Liver (tissue), 3 donors: ENCODE measurements at regions not wholly inside any gene's neighbourhood (a gene's known extent, or its start where the extent isn't known, plus 50 kb on each side); places are given as distances from the start of the nearest gene placed in this dataset.

ENCODE experiments used
- ATF3 ChIP-seq: IDR thresholded peaks from 2 replicates; pipeline ENCODE4 v1.6.1; 2016; ENCODE audit warnings: antibody characterized with exemption
- FOXA1 ChIP-seq: IDR thresholded peaks from 2 replicates; pipeline ENCODE4 v1.6.1; 2016; ENCODE audit warnings: antibody characterized with exemption
- HNF4G ChIP-seq: IDR thresholded peaks from 2 replicates; pipeline ENCODE4 v1.6.1; 2016; ENCODE audit warnings: antibody characterized with exemption
- JUND ChIP-seq, 2 donors: IDR thresholded peaks; 2 replicates each; pipeline ENCODE4 v1.6.1; 2016; ENCODE audit warnings: antibody characterized with exemption in 2 of 2
- MAX ChIP-seq: IDR thresholded peaks from 2 replicates; pipeline ENCODE4 v1.6.1; 2016; ENCODE audit warnings: antibody characterized with exemption
- RAD21 ChIP-seq, 2 donors: IDR thresholded peaks; 2 replicates each; pipeline ENCODE4 v1.6.1; 2016; ENCODE audit warnings: antibody characterized with exemption in 2 of 2, mild to moderate bottlenecking in 2 of 2
- YY1 ChIP-seq: IDR thresholded peaks from 2 replicates; pipeline ENCODE4 v1.6.1; 2016; ENCODE audit warnings: antibody characterized with exemption, mild to moderate bottlenecking
- TF ChIP-seq, protein P1 (sequence below): fragments of 150-350 bp; IDR thresholded peaks from 2 replicates; pipeline ENCODE4 v1.5.1; 2017; ENCODE audit warnings: improper control_type of control experiment, low read depth, low read length; ENCODE audit not compliant: missing input control
- TF ChIP-seq, protein P2 (sequence below): IDR thresholded peaks from 2 replicates; pipeline ENCODE4 v1.6.1; 2016; ENCODE audit warnings: antibody characterized with exemption
- TF ChIP-seq, protein P3 (sequence below): IDR thresholded peaks from 2 replicates; pipeline ENCODE4 v1.6.1; 2016; ENCODE audit warnings: antibody characterized with exemption, mild to moderate bottlenecking
- donor health status: healthy.
- donor health status: healthy.

DNA sequence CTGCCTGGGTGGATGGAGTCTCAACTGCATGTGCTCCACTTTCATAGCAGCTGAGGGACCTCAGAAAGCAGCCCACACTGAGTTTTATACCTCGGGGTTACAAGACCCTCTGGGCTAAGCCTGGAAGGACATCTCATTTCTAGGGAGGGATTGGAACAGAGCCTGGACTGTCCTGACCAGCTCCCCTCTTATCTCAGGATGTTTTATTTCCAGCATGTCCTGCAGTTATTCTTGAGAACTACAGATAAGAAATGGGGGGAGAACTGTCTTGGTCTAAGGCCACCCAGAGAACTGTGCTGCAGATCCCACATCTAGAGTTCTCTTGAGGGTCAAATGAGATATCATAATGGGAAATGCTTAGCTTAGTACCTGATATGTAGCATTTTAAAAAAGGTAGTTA, 97.3 kb upstream of the CHD6 start:
- TF ChIP-seq, protein P1, sequence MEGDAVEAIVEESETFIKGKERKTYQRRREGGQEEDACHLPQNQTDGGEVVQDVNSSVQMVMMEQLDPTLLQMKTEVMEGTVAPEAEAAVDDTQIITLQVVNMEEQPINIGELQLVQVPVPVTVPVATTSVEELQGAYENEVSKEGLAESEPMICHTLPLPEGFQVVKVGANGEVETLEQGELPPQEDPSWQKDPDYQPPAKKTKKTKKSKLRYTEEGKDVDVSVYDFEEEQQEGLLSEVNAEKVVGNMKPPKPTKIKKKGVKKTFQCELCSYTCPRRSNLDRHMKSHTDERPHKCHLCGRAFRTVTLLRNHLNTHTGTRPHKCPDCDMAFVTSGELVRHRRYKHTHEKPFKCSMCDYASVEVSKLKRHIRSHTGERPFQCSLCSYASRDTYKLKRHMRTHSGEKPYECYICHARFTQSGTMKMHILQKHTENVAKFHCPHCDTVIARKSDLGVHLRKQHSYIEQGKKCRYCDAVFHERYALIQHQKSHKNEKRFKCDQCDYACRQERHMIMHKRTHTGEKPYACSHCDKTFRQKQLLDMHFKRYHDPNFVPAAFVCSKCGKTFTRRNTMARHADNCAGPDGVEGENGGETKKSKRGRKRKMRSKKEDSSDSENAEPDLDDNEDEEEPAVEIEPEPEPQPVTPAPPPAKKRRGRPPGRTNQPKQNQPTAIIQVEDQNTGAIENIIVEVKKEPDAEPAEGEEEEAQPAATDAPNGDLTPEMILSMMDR: no peak
- TF ChIP-seq ATF3: no peak
- no peak for TF ChIP-seq JUND (IDR thresholded peaks at IDR 0.05)
- TF ChIP-seq, protein P2, sequence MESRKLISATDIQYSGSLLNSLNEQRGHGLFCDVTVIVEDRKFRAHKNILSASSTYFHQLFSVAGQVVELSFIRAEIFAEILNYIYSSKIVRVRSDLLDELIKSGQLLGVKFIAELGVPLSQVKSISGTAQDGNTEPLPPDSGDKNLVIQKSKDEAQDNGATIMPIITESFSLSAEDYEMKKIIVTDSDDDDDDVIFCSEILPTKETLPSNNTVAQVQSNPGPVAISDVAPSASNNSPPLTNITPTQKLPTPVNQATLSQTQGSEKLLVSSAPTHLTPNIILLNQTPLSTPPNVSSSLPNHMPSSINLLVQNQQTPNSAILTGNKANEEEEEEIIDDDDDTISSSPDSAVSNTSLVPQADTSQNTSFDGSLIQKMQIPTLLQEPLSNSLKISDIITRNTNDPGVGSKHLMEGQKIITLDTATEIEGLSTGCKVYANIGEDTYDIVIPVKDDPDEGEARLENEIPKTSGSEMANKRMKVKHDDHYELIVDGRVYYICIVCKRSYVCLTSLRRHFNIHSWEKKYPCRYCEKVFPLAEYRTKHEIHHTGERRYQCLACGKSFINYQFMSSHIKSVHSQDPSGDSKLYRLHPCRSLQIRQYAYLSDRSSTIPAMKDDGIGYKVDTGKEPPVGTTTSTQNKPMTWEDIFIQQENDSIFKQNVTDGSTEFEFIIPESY: no peak
- no peak for TF ChIP-seq MAX
- no peak for TF ChIP-seq FOXA1
- TF ChIP-seq HNF4G: no peak
- no peak for TF ChIP-seq YY1
- no peak for TF ChIP-seq RAD21 (IDR thresholded peaks at IDR 0.05)
- TF ChIP-seq, protein P3, sequence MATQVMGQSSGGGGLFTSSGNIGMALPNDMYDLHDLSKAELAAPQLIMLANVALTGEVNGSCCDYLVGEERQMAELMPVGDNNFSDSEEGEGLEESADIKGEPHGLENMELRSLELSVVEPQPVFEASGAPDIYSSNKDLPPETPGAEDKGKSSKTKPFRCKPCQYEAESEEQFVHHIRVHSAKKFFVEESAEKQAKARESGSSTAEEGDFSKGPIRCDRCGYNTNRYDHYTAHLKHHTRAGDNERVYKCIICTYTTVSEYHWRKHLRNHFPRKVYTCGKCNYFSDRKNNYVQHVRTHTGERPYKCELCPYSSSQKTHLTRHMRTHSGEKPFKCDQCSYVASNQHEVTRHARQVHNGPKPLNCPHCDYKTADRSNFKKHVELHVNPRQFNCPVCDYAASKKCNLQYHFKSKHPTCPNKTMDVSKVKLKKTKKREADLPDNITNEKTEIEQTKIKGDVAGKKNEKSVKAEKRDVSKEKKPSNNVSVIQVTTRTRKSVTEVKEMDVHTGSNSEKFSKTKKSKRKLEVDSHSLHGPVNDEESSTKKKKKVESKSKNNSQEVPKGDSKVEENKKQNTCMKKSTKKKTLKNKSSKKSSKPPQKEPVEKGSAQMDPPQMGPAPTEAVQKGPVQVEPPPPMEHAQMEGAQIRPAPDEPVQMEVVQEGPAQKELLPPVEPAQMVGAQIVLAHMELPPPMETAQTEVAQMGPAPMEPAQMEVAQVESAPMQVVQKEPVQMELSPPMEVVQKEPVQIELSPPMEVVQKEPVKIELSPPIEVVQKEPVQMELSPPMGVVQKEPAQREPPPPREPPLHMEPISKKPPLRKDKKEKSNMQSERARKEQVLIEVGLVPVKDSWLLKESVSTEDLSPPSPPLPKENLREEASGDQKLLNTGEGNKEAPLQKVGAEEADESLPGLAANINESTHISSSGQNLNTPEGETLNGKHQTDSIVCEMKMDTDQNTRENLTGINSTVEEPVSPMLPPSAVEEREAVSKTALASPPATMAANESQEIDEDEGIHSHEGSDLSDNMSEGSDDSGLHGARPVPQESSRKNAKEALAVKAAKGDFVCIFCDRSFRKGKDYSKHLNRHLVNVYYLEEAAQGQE: no peak
